ENCODE measurements at regions not wholly inside any gene's neighbourhood (a gene's known extent, or its start where the extent isn't known, plus 50 kb on each side); places are given as distances from the start of the nearest gene placed in this dataset.

- TF ChIP-seq ZBTB7A (IDR thresholded peaks at IDR 0.05; ENCODE audit: low read depth): no peak
- TF ChIP-seq YY1 (IDR thresholded peaks at IDR 0.05; ENCODE audit: low read depth): no peak
- TF ChIP-seq EP300 (IDR thresholded peaks at IDR 0.05; ENCODE audit: borderline replicate concordance): no peak
- TF ChIP-seq TAF1 (IDR thresholded peaks at IDR 0.05; ENCODE audit: low read depth): no peak
- TF ChIP-seq, protein P1, sequence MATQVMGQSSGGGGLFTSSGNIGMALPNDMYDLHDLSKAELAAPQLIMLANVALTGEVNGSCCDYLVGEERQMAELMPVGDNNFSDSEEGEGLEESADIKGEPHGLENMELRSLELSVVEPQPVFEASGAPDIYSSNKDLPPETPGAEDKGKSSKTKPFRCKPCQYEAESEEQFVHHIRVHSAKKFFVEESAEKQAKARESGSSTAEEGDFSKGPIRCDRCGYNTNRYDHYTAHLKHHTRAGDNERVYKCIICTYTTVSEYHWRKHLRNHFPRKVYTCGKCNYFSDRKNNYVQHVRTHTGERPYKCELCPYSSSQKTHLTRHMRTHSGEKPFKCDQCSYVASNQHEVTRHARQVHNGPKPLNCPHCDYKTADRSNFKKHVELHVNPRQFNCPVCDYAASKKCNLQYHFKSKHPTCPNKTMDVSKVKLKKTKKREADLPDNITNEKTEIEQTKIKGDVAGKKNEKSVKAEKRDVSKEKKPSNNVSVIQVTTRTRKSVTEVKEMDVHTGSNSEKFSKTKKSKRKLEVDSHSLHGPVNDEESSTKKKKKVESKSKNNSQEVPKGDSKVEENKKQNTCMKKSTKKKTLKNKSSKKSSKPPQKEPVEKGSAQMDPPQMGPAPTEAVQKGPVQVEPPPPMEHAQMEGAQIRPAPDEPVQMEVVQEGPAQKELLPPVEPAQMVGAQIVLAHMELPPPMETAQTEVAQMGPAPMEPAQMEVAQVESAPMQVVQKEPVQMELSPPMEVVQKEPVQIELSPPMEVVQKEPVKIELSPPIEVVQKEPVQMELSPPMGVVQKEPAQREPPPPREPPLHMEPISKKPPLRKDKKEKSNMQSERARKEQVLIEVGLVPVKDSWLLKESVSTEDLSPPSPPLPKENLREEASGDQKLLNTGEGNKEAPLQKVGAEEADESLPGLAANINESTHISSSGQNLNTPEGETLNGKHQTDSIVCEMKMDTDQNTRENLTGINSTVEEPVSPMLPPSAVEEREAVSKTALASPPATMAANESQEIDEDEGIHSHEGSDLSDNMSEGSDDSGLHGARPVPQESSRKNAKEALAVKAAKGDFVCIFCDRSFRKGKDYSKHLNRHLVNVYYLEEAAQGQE (IDR thresholded peaks at IDR 0.05; ENCODE audit: low read depth): no peak
- no peak for TF ChIP-seq RAD21 (IDR thresholded peaks at IDR 0.05; ENCODE audit: low read depth)
- no peak for TF ChIP-seq MAX (IDR thresholded peaks at IDR 0.05)
- no peak for TF ChIP-seq TCF12 (IDR thresholded peaks at IDR 0.05; ENCODE audit: low read depth)
Observed at GRCh38 chr20:57091748-57092111, 174.7 kb downstream of the BMP7 start.

Data from Ishikawa (cell line).